HG03280 (cell line): ENCODE measurements at regions not wholly inside any gene's neighbourhood (a gene's known extent, or its start where the extent isn't known, plus 50 kb on each side); places are given as distances from the start of the nearest gene placed in this dataset.

Source experiments
- ATAC-seq: cut with Tn5 transposase; IDR thresholded peaks from one replicate; pipeline ENCODE4 v1.9.1; 2021; ENCODE audit warnings: mild to moderate bottlenecking, moderate library complexity; ENCODE audit not compliant: unreplicated experiment

GRCh38 chr16:64657316-64658011, 464.4 kb downstream of the CDH11 start:
- no peak for ATAC-seq

- no peak for ATAC-seq
Observed at GRCh38 chr16:64656471-64656870, 465.4 kb downstream of the CDH11 start.

- no peak for ATAC-seq
Observed at GRCh38 chr16:64654178-64654577, 467.7 kb downstream of the CDH11 start.

GRCh38 chr16:64648282-64648681, 473.6 kb downstream of the CDH11 start:
- no peak for ATAC-seq

- no peak for ATAC-seq
Observed at GRCh38 chr16:64641343-64641742, 480.5 kb downstream of the CDH11 start.

- ATAC-seq, result no peak
Observed at GRCh38 chr16:64638766-64639165, 483.1 kb downstream of the CDH11 start.

- no peak for ATAC-seq
Observed at GRCh38 chr16:64629622-64630021, 492.2 kb downstream of the CDH11 start.

GRCh38 chr16:64627781-64628180, 494.1 kb downstream of the CDH11 start:
- no peak for ATAC-seq

GRCh38 chr16:64627288-64627687, 494.6 kb downstream of the CDH11 start:
- ATAC-seq, result no peak

GRCh38 chr16:64626776-64627175, 495.1 kb downstream of the CDH11 start:
- ATAC-seq, result no peak

GRCh38 chr16:64621616-64622015, 500.2 kb downstream of the CDH11 start:
- ATAC-seq, result no peak

GRCh38 chr16:64617836-64618476, 503.9 kb downstream of the CDH11 start:
- ATAC-seq, result no peak

- ATAC-seq, result no peak
Observed at GRCh38 chr16:64615630-64616280, 506.1 kb downstream of the CDH11 start.

- ATAC-seq, result no peak
Observed at GRCh38 chr16:64596196-64596595, 525.7 kb downstream of the CDH11 start.

GRCh38 chr16:64590513-64590912, 531.4 kb downstream of the CDH11 start:
- no peak for ATAC-seq

- ATAC-seq, result no peak
Observed at GRCh38 chr16:64589836-64590235, 532.0 kb downstream of the CDH11 start.

- ATAC-seq, result no peak
Observed at GRCh38 chr16:64586781-64587180, 535.1 kb downstream of the CDH11 start.

- ATAC-seq, result no peak
Observed at GRCh38 chr16:64585367-64585766, 536.5 kb downstream of the CDH11 start.

GRCh38 chr16:64580558-64580957, 541.3 kb downstream of the CDH11 start:
- no peak for ATAC-seq

- no peak for ATAC-seq
Observed at GRCh38 chr16:64579712-64580111, 542.2 kb downstream of the CDH11 start.

GRCh38 chr16:64545768-64546167, 576.1 kb downstream of the CDH11 start:
- no peak for ATAC-seq

- ATAC-seq, result no peak
Observed at GRCh38 chr16:64544859-64545258, 577.0 kb downstream of the CDH11 start.
